ENCODE measurements at regions not wholly inside any gene's neighbourhood (a gene's known extent, or its start where the extent isn't known, plus 50 kb on each side); places are given as distances from the start of the nearest gene placed in this dataset.

- no peaks in the 10 kb centered on the region for H3K36me3 ChIP-seq
- no peak overlapping the region for H3K27ac ChIP-seq
- H3K27me3 ChIP-seq (ENCODE audit: insufficient read depth, low read depth, severe bottlenecking), result no peaks in the 10 kb centered on the region
- TF ChIP-seq CTCF (IDR thresholded peaks at IDR 0.05; ENCODE audit: low read depth, low read length), result no peak
- DNase-seq, result no peak
- no peaks in the 10 kb centered on the region for H3K9me3 ChIP-seq (ENCODE audit: severe bottlenecking)
- no peak overlapping the region for H3K4me3 ChIP-seq (ENCODE audit: low read depth, low read length)
These were observed 380.5 kb upstream of the NFE2L3 start for GRCh38 chr7:25771491-25771890.

GRCh38 chr7:25772802-25773201 is 379.2 kb upstream of the NFE2L3 start:
- no peak overlapping the region for H3K27ac ChIP-seq
- H3K36me3 ChIP-seq, result no peaks in the 10 kb centered on the region
- H3K27me3 ChIP-seq (ENCODE audit: insufficient read depth, low read depth, severe bottlenecking), result no peaks in the 10 kb centered on the region
- no peak for TF ChIP-seq CTCF (IDR thresholded peaks at IDR 0.05; ENCODE audit: low read depth, low read length)
- no peaks in the 10 kb centered on the region for H3K9me3 ChIP-seq (ENCODE audit: severe bottlenecking)
- DNase-seq, result no peak
- H3K4me3 ChIP-seq (ENCODE audit: low read depth, low read length), result no peak overlapping the region

GRCh38 chr7:25774675-25775074 is 377.3 kb upstream of the NFE2L3 start:
- TF ChIP-seq CTCF (IDR thresholded peaks at IDR 0.05; ENCODE audit: low read depth, low read length), result no peak
- DNase-seq, result no peak
- Histone ChIP-seq H3K27ac (no peak overlapping the region), H3K27me3 (ENCODE audit: insufficient read depth, low read depth, severe bottlenecking) (no peaks in the 10 kb centered on the region), H3K36me3 (no peaks in the 10 kb centered on the region), H3K4me3 (ENCODE audit: low read depth, low read length) (no peak overlapping the region), H3K9me3 (ENCODE audit: severe bottlenecking) (no peaks in the 10 kb centered on the region)

GRCh38 chr7:25775570-25775969 is 376.4 kb upstream of the NFE2L3 start:
- no peak for TF ChIP-seq CTCF (IDR thresholded peaks at IDR 0.05; ENCODE audit: low read depth, low read length)
- Histone ChIP-seq H3K27me3 (ENCODE audit: insufficient read depth, low read depth, severe bottlenecking) (no peaks in the 10 kb centered on the region), H3K27ac (no peak overlapping the region), H3K36me3 (no peaks in the 10 kb centered on the region), H3K4me3 (ENCODE audit: low read depth, low read length) (no peak overlapping the region), H3K9me3 (ENCODE audit: severe bottlenecking) (no peaks in the 10 kb centered on the region)
- DNase-seq, result no peak

GRCh38 chr7:25775999-25776743 is 375.8 kb upstream of the NFE2L3 start:
- TF ChIP-seq CTCF (IDR thresholded peaks at IDR 0.05; ENCODE audit: low read depth, low read length), result no peak
- no peak overlapping the region for H3K4me3 ChIP-seq (ENCODE audit: low read depth, low read length)
- H3K36me3 ChIP-seq, result no peaks in the 10 kb centered on the region
- no peaks in the 10 kb centered on the region for H3K27me3 ChIP-seq (ENCODE audit: insufficient read depth, low read depth, severe bottlenecking)
- H3K27ac ChIP-seq, result no peak overlapping the region
- no peaks in the 10 kb centered on the region for H3K9me3 ChIP-seq (ENCODE audit: severe bottlenecking)
- peak; percentile 31 for DNase-seq

GRCh38 chr7:25776744-25777123 is 375.3 kb upstream of the NFE2L3 start:
- no peak for DNase-seq

More at GRCh38 chr7:25776744-25777123, 375.3 kb upstream of the NFE2L3 start:
- Histone ChIP-seq H3K27me3 (ENCODE audit: insufficient read depth, low read depth, severe bottlenecking) (no peaks in the 10 kb centered on the region), H3K27ac (no peak overlapping the region), H3K36me3 (no peaks in the 10 kb centered on the region), H3K9me3 (ENCODE audit: severe bottlenecking) (no peaks in the 10 kb centered on the region), H3K4me3 (ENCODE audit: low read depth, low read length) (no peak overlapping the region)
- TF ChIP-seq CTCF (IDR thresholded peaks at IDR 0.05; ENCODE audit: low read depth, low read length), result no peak

All from WERI-Rb-1 (cell line).